Neural progenitor cell (in vitro differentiated cells): ENCODE measurements at regions not wholly inside any gene's neighbourhood (a gene's known extent, or its start where the extent isn't known, plus 50 kb on each side); places are given as distances from the start of the nearest gene placed in this dataset.

Experiments
- CTCF ChIP-seq: fragments of 200-600 bp; sonication (generic); IDR thresholded peaks from 2 replicates; pipeline ENCODE4 v1.5.1; 2017; ENCODE audit warnings: antibody characterized with exemption, mild to moderate bottlenecking
- EZH2phosphoT487 ChIP-seq: fragments of 200-600 bp; sonication (generic); IDR thresholded peaks from 2 replicates; pipeline ENCODE4 v1.6.1; 2017; ENCODE audit warnings: antibody characterized with exemption

DNA sequence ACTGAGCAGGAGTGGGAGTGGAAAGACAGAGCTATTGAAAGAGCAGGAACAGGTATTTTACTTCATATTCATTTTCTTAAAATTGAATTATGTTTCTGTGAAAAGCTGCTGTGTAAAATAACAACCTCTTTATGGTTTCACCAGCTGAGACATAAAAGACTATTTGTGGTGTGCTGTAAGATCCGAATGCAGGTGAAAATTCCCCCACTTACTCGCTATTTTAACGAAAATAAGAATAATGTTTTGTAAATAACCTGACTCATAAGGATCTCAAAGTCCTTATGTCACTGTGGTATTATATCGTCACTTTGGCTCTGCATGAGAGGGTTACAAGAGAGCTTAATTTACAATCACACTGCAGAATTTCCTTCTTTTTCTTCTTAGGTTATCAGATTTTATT, 65.3 kb upstream of the NFIB start:
- TF ChIP-seq CTCF (no peak), EZH2phosphoT487 (no peak)
